HFF-Myc (cell line): ENCODE measurements at regions not wholly inside any gene's neighbourhood (a gene's known extent, or its start where the extent isn't known, plus 50 kb on each side); places are given as distances from the start of the nearest gene placed in this dataset.

Source experiments
- DNase-seq: peaks from one replicate; pipeline ENCODE4 v3.0.0-alpha.2; 2011; ENCODE audit warnings: low read depth; ENCODE audit errors: extremely low read depth
- H3K4me3 ChIP-seq: replicated peaks from 2 replicates; pipeline ENCODE4 v1.5.1; 2011; ENCODE audit warnings: low read depth, mild to moderate bottlenecking, control low read depth, low read length
- CTCF ChIP-seq: IDR thresholded peaks from 2 replicates; pipeline ENCODE4 v1.5.1; 2012; ENCODE audit warnings: mild to moderate bottlenecking, low read depth, low read length, control low read depth; ENCODE audit errors: missing control alignments

DNA sequence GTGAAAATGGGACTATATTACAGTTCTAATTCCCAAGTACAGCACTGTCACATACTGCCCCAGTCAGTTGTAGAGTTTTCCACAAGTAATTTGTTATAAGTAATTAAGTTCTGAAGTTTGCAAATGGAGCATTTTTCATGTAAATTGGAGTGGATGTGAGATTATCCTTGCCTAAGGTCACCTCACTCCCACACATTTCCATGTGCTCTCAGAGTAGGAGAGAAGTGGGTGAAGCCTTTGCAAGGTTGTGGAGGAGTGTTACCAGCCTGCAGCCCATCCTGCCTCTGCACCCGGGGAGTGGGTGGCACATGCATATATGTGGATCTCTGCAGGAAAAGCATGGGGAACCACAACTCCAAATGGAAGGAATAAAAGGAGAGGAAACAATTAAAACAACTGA is 169.8 kb downstream of the CD47 start:
- no peak overlapping the region for H3K4me3 ChIP-seq
- DNase-seq: no peak
- no peak for TF ChIP-seq CTCF

DNA sequence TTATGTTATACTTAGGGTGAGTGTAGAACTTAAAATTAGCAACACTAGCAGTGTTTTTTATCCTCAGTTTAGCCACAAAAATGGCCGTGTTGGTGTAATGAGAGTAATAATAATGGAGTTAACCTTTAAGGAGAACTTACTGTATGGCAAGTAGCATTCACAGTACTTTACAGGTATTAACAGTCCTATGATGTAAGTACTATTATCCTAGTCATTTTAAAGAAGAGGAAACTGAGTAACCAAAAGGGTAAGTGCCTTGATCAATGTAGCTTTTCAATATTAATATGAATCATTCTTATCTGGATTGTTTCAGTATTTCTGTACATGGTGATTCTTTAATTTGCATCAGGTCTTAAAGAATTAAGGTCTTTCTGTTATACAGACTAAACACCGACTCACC is 170.3 kb downstream of the CD47 start:
- H3K4me3 ChIP-seq: no peak overlapping the region
- no peak for DNase-seq
- no peak for TF ChIP-seq CTCF

DNA sequence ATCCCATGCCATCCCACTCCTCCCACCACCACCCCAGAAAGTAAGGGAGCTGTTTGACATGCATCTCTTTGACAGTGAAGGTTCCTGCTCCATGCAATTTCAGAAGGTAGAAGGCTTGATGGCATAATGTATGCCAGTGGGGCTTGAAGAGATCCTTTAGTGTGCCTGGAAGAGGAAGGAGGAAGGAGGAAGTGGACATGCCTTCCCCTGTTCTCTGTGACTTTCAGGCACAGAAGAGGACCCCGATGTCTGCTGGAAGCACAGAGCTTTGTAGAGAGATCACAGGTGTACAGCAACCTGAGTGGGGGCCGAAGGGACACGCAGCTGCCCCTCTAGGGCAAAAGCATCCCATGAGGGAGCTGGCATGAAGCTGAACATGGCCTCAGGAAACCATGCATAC is 171.6 kb downstream of the CD47 start:
- DNase-seq: no peak
- H3K4me3 ChIP-seq: no peak overlapping the region
- TF ChIP-seq CTCF: no peak

- no peak for TF ChIP-seq CTCF
- DNase-seq: no peak
- no peak overlapping the region for H3K4me3 ChIP-seq
These were observed 174.7 kb downstream of the CD47 start for GRCh38 chr3:107916171-107916570.

- no peak overlapping the region for H3K4me3 ChIP-seq
- no peak for DNase-seq
- no peak for TF ChIP-seq CTCF
These were observed 175.1 kb downstream of the CD47 start for GRCh38 chr3:107915706-107916105.

GRCh38 chr3:107913701-107914100 is 177.1 kb downstream of the CD47 start:
- no peak overlapping the region for H3K4me3 ChIP-seq
- TF ChIP-seq CTCF: no peak
- DNase-seq: no peak

GRCh38 chr3:107911337-107912000 is 179.4 kb downstream of the CD47 start:
- DNase-seq: no peak
- no peak for TF ChIP-seq CTCF
- H3K4me3 ChIP-seq: no peak overlapping the region
